Smooth muscle cell of the brain vasculature (primary cell): ENCODE measurements at regions not wholly inside any gene's neighbourhood (a gene's known extent, or its start where the extent isn't known, plus 50 kb on each side); places are given as distances from the start of the nearest gene placed in this dataset.
A peak's percentile ranks its signal among the peaks of the same experiment; 100 is the strongest.

Source experiments
- DNase-seq: peaks from one replicate; pipeline ENCODE4 v3.0.0-alpha.2; 2012; ENCODE audit warnings: low read depth, low spot score

DNA sequence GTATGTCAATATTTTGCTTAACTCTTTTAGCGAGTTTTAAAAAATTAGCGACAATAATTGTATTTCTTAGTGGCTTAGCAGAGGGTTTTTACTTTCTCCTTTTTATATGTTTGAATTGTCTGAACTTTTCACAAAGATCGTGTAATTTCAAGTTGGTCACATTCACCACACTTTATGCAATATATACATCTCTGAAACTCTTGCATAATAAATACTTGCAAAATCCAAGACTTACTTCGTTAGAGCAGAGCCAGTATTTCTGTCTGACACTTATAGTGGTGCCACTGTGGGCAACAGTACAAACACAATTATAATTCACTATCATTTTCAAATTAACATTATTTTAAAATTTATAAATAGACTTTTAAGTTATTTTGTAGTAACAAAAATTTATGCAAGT, 62.0 kb downstream of the SUCNR1 start:
- no peak for DNase-seq

DNA sequence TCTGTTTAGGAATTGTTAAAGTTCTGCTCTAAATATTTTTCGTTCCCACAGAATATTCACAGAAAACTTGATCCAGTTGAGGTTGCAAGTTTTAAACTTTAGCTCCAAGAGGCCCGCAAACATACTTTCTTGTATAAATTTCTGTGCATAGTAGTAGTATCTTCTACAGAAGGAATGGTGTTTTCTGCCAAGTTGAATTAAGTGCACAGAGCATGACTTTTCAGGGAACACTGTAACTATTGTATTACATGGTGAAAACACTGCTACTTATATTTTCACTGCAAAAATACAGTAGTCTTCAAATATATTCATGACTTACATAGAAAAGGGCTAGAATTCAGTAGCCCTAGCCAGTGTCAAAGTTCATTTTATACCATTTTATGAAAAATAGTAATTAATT, 67.0 kb downstream of the SUCNR1 start:
- no peak for DNase-seq

DNA sequence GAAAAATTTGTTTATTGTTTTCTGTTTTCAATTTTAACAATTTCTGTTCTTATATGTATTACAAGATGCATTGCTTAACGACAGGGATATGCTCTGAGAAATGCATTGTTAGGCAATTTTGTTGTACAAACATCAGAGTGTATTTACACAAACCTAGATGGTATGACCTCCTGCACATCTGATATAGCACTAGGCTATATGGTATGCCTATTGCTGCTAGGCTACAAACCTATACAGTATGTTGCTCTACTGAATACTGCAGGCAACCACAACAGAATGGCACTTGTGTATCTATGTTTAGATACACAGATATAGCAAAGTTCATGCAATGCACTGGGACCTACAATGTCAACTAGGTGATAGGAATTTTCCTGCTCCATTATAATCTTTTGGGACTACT, 70.1 kb downstream of the SUCNR1 start:
- DNase-seq, result no peak

GRCh38 chr3:151944356-151944755, 70.9 kb downstream of the SUCNR1 start:
- DNase-seq, result no peak

DNA sequence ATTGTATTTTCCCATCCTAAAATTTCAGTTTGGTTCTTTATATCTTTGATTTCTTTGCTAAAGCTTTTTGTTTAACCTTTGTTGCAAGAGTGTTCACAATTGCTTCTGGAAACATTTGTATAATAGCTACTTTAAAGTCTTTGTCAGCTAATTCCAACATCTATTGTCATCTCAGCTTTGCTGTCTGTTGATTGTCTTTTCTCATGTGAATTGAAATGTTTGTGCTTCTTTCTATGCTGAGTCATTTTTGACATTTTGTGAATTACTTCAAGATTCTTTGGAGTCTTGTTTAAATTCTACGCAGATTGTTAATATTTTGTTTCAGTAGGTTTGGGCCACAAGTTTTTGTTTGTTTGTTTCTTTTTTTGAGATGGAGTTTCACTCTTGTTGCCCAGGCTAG, 73.2 kb downstream of the SUCNR1 start:
- no peak for DNase-seq

DNA sequence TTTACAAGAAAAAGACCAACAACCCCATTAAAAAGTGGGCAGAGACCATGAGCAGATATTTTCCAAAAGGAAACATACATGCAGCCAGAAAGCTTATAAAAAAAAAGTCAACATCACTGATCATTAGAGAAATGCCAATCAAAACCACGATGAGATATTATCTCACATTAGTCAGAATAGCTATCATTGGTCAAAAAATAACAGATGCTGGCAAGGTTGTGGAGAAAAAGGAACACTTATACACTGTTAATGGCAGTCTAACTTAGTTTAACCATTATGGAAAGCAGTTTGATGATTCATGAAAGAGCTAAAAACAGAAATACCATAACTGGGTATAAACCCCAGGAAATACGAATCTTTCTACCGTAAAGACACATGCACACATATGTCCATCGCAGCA, 76.3 kb downstream of the SUCNR1 start:
- DNase-seq, result no peak

GRCh38 chr3:151955356-151955755, 81.9 kb downstream of the SUCNR1 start:
- DNase-seq, result no peak

DNA sequence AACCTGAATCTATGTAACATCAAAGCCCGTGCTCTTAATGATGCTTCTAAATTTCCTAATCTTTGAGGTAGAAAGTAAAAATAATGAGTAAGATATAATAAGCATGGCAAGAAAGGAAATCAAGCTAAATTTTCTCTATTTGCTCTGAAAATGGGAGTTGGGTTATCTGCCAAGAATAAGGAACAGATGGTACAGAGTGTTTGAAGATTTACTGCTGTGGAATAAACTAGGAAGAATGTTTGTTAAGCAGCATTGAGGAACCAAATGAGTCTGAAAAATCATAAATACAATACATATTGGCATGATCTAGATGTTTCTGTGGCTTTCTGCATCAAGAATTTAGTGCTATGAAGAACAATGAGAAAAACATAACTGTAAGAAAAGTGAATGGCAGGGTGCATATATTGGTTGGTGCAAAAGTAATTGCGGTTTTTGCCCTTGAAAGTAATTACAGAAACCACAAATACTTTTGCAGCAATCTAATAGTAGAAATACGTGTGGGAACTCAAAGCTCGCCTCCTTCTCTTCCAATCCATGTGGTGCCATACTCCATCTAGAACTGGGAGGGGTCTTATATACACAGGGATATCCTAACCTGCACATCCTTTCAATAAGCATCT, 87.6 kb downstream of the SUCNR1 start:
- no peak for DNase-seq

- DNase-seq, result no peak
Observed at GRCh38 chr3:151962352-151962751, 88.9 kb downstream of the SUCNR1 start.

DNA sequence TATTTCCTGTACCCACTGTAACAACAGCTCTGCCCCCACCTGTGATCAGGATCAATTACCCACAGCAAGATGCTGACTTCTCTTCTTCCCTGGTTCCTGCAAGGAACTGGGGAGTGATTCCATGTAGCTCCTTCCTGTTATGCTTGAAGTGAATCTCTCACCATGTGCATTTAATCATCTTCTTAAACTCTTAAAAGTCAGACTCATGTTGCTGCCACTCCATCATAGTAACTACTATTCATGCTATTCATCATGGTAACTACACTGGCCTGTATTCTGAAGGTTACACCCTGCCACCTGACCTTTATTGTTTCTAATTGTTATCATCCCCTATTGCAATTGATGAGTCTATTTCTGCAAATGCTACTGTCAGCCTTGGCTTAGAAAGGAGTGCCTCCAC, 89.5 kb downstream of the SUCNR1 start:
- DNase-seq, result no peak

- no peak for DNase-seq
Observed at GRCh38 chr3:151964743-151965142, 91.3 kb downstream of the SUCNR1 start.

- no peak for DNase-seq
Observed at GRCh38 chr3:151969026-151969642, 95.7 kb downstream of the SUCNR1 start.

DNA sequence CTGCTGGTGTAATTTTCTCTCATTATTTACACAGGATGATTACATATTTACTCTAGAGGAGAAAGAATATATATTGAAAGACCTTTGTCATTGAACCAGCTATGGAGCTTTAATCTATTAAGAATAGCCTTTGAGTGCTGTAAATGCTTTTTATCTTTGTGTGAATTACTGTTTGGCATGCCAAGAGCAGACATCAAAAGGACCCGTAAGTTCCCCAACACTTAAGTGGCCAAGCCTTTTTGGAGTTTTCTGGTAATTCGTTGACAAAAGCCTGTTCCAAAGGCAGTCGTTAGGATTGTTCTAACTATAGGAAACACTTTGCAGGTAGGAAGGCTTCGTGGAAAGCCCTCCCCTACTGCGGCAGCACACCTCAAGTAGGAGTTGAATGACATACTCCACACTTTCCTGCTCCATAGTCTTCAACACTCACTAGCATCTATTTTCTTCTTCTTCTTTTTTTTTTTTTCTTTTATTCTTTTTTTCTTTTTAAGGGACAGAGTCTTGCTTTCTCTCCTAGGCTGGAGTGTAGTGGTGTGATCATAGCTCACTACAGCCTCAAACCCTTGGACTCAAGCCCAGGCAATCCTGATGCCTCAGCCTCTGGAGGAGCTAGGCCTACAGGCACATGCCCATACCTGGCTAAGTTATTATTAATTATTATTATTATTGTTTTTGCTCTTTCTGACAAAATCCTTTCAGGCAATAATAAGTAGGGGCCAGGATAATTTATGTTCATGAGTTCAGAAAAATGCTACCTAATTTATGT, 98.6 kb downstream of the SUCNR1 start:
- DNase-seq, result no peak

DNA sequence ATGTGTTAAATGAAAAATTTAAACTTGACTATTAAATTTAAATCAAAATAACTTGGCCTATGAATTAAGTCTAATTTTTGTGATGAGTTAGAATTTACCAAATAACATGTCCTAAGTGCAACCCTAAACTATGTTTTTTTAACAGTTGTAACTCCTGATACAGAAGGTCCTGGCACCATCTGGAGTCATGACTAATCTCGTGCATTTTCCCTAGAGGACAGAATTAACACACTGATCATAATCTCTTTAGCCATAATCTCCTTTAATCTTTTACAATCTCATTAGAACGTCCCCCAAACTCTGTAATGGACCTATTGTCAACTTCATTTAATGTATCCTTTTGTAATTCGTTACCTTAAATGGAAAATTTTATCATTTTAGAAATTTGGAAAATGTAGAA, 100.6 kb downstream of the SUCNR1 start:
- DNase-seq, result no peak

- DNase-seq, result peak; percentile 71
Observed at GRCh38 chr3:151976211-151977050, 103.0 kb downstream of the SUCNR1 start.

DNA sequence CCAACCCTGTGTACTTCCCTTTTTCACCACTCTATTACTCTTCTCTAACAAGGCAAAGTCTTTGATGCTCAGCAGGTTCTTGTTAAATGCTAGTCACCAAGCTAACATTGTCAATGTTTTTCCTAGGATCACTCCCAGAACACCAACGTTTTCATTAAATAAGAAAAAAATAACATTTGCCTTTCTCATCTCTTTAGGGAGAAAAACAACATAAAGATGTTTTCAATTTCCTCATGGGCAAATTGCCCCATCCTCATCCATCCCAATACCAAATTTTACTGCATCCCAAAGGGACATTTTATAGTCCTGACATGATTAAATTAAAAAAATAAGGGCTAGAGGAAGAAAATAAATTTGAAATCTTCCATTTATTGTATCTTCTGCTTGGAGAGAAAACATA, 106.5 kb downstream of the SUCNR1 start:
- DNase-seq, result no peak

DNA sequence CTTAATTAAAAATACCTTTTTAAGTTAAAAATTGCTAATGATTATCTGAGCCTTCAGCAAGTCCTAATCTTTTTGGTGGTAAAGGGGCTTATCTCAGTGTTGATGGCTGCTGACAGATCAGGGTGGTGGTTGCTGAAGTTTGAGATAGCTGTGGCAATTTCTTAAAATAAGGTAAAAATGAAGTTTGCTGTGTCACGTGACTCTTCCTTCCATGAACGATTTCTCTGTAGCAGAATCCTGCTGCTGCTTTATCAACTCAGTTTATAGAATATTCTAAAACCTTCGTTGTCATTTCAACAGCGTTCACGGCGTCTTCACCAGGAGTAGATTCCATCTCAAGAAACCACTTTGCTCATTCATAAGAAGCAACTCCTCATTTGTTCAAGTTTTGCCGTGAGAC, 110.1 kb downstream of the SUCNR1 start:
- no peak for DNase-seq

DNA sequence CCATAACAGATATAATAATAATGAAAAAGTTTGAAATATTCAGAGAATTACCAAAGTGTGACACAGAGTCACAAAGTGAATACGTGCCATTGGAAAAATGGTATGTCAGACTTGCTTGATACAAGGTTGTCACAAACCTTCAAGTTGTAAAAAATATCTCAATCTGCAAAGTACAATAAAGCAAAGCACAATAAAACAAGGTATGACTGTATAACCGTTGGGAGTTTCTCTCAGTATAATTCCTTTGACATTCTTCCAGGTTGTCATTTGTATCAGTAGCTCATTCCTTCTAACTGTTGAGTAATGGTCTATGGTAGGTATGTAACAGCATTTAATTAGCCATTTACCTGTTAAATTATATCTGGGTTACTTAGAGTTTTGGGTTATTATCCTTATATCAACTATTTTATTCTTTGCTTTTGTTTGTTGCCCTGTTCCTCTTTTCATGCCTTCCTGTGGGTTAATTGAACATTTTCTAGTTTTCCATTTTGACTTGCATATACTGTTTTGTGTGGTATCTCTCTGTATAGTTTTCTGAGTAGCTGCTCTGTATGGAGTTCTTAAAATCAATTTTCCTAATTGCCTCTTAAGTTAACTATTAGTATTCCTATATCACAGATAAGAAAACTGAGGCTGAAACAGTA, 112.5 kb downstream of the SUCNR1 start:
- no peak for DNase-seq

DNA sequence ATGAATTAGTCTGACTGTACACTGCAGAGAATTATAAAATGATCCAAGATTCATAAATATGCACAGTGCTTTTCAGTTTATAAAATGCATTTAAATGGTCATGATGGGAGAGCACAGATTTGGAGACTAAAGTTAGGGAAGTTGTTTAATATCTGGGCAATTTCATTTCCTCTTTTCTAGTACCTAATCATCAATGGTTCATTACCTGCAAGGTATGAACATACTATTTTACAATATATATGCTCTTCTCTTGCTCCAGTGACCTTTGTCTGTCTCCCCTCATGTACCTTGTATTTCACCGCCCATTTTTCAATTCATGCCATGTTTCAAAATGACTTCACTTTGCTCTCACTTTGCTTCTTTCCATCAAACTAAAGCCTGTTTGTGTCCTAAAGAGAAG, 114.5 kb downstream of the SUCNR1 start:
- DNase-seq, result no peak

GRCh38 chr3:151989621-151990020, 116.2 kb downstream of the SUCNR1 start:
- no peak for DNase-seq

GRCh38 chr3:151990696-151991376, 117.4 kb downstream of the SUCNR1 start:
- DNase-seq, result no peak
